ENCODE measurements at regions not wholly inside any gene's neighbourhood (a gene's known extent, or its start where the extent isn't known, plus 50 kb on each side); places are given as distances from the start of the nearest gene placed in this dataset.

- dilution Hi-C loops (cut with MboI; ENCODE audit: extremely low pct_ligation_motif_present, low sequenced_read_pairs) (no loop called here), intact Hi-C loops (cut with micrococcal nuclease) (loop anchor here (5.0 kb wide), 1 partner anchor 1000 kb away; no protein-coding TSS in a partner anchor)
- TF ChIP-seq JUN (IDR thresholded peaks at IDR 0.05; ENCODE audit: borderline replicate concordance, insufficient read depth, insufficient read length, low read depth) (no peak), CTCF (IDR thresholded peaks at IDR 0.05; ENCODE audit: extremely low read depth in 1 of 2, insufficient read depth in 1 of 2, low read depth in 1 of 2, low read length in 2 of 2) (no peak), MAX (IDR thresholded peaks at IDR 0.05; ENCODE audit: insufficient read depth, insufficient read length) (no peak), MYC (IDR thresholded peaks at IDR 0.05; ENCODE audit: low read depth, low read length) (no peak), GATA2 (IDR thresholded peaks at IDR 0.05; ENCODE audit: insufficient read depth, insufficient read length, low read depth, low read length) (no peak), FOS (IDR thresholded peaks at IDR 0.05; ENCODE audit: borderline replicate concordance, insufficient read depth, low read length) (no peak), POLR2AphosphoS5 (IDR thresholded peaks at IDR 0.05; ENCODE audit: insufficient read depth, low read depth, low read length) (no peak), POLR2A (IDR thresholded peaks at IDR 0.05; ENCODE audit: low read depth, low read length) (no peak)
- ChIA-PET CTCF (interaction anchor here (0.7 kb wide), 2 partner anchors 213 to 1214 kb away, joined by 3 to 5 read pairs; no protein-coding TSS in a partner anchor), POLR2A (no interaction called here)
- Histone ChIP-seq H3K27ac (ENCODE audit: insufficient read depth, low read depth, low read length) (no peak overlapping the region), H3K79me2 (ENCODE audit: control insufficient read depth, insufficient read depth, low read length) (no peaks in the 10 kb centered on the region), H4K20me1 (replicated peaks; ENCODE audit: control insufficient read depth, extremely low read depth, insufficient read depth, low read length) (no peaks in the 10 kb centered on the region), H2AFZ (ENCODE audit: low read depth, low read length) (no peak overlapping the region), H3K9me3 (replicated peaks; ENCODE audit: control insufficient read depth, insufficient read depth, low read length) (no peaks in the 10 kb centered on the region), H3K36me3 (ENCODE audit: control insufficient read depth in 2 of 2, extremely low read depth in 1 of 2, insufficient read depth in 2 of 2, low read length in 2 of 2) (no peaks in the 10 kb centered on the region), H3K4me2 (ENCODE audit: insufficient read depth, low read length) (no peak overlapping the region), H3K9me1 (replicated peaks; ENCODE audit: control insufficient read depth, extremely low read depth, insufficient read depth, low read length) (no peaks in the 10 kb centered on the region), H3K4me1 (ENCODE audit: control insufficient read depth, extremely low read depth, insufficient read depth, low read length) (no peaks in the 10 kb centered on the region), H3K27me3 (ENCODE audit: control insufficient read depth in 2 of 2, insufficient read depth in 2 of 2, low read length in 2 of 2) (peaks cover 0 to 11% of the 10 kb centered on the region in 2 experiments), H3K9ac (replicated peaks; ENCODE audit: extremely low read depth, insufficient read depth, low read length) (no peak overlapping the region), H3K4me3 (replicated peaks in 1 of 3; ENCODE audit: insufficient read depth in 1 of 3, low read depth in 1 of 3, low read length in 3 of 3) (no peak overlapping the region)
- no peak for FAIRE-seq
- DNase-seq (ENCODE audit: low read depth, low spot score), result no peak
- BruUV-seq (replicated peaks), result no TSS peak
Observed at GRCh38 chr10:51002469-51002868, 71.8 kb upstream of the PRKG1 start.

All from endothelial cell of umbilical vein (primary cell).